ENCODE measurements at regions not wholly inside any gene's neighbourhood (a gene's known extent, or its start where the extent isn't known, plus 50 kb on each side); places are given as distances from the start of the nearest gene placed in this dataset.

- Histone ChIP-seq H3K4me1 (peaks cover 0 to 19% (median 9%) of the 10 kb centered on the region in 3 donors), H3K27me3 (no peaks in the 10 kb centered on the region), H3K4me3 (no peak overlapping the region), H3K9me3 (no peaks in the 10 kb centered on the region), H3K27ac (no peak overlapping the region), H3K36me3 (no peaks in the 10 kb centered on the region)
- no peak for ATAC-seq
- WGBS, 2 donors (ENCODE audit: low coverage in 1 of 2), result 67 to 88% methylated on average over 1 of the region's 1 CpG
- TF ChIP-seq CTCF (IDR thresholded peaks at IDR 0.05) (no peak), POLR2A (IDR thresholded peaks at IDR 0.05) (no peak), EP300 (IDR thresholded peaks at IDR 0.05) (no peak), POLR2AphosphoS5 (IDR thresholded peaks at IDR 0.05) (no peak)
Measured at GRCh38 chr1:30201015-30201414, 522.4 kb downstream of the MATN1 start.

- Histone ChIP-seq H3K36me3 (no peaks in the 10 kb centered on the region), H3K9me3 (no peaks in the 10 kb centered on the region), H3K27ac (no peak overlapping the region), H3K27me3 (no peaks in the 10 kb centered on the region), H3K4me3 (no peak overlapping the region), H3K4me1 (peaks cover 0 to 19% (median 9%) of the 10 kb centered on the region in 3 donors)
- no CpG with 5 or more reads among the region's 1 CpG for WGBS, 2 donors (ENCODE audit: low coverage in 1 of 2)
- TF ChIP-seq CTCF (IDR thresholded peaks at IDR 0.05) (no peak), POLR2AphosphoS5 (IDR thresholded peaks at IDR 0.05) (no peak), EP300 (IDR thresholded peaks at IDR 0.05) (no peak), POLR2A (IDR thresholded peaks at IDR 0.05) (no peak)
- ATAC-seq, result no peak
Measured at GRCh38 chr1:30200161-30200560, 523.2 kb downstream of the MATN1 start.

GRCh38 chr1:30199563-30199962, 523.8 kb downstream of the MATN1 start:
- H3K27ac ChIP-seq, result no peak overlapping the region
- WGBS, 2 donors (ENCODE audit: low coverage in 1 of 2), result 80% methylated on average over 1 of the region's 8 CpGs; no CpG with 5 or more reads in 1 of the 2 donors
- ATAC-seq, result no peak
- peaks cover 0 to 19% (median 9%) of the 10 kb centered on the region in 3 donors for H3K4me1 ChIP-seq
- H3K9me3 ChIP-seq, result no peaks in the 10 kb centered on the region
- no peak overlapping the region for H3K4me3 ChIP-seq
- no peaks in the 10 kb centered on the region for H3K36me3 ChIP-seq
- H3K27me3 ChIP-seq, result no peaks in the 10 kb centered on the region
- TF ChIP-seq CTCF (IDR thresholded peaks at IDR 0.05), result no peak

- no peak overlapping the region for H3K4me3 ChIP-seq
- no peaks in the 10 kb centered on the region for H3K36me3 ChIP-seq
- H3K4me1 ChIP-seq, result peaks cover 0 to 19% (median 9%) of the 10 kb centered on the region in 3 donors
- TF ChIP-seq CTCF (IDR thresholded peaks at IDR 0.05) (no peak), POLR2AphosphoS5 (IDR thresholded peaks at IDR 0.05) (no peak), POLR2A (IDR thresholded peaks at IDR 0.05) (no peak), EP300 (IDR thresholded peaks at IDR 0.05) (no peak)
- H3K27me3 ChIP-seq, result no peaks in the 10 kb centered on the region
- no peak overlapping the region for H3K27ac ChIP-seq
- H3K9me3 ChIP-seq, result no peaks in the 10 kb centered on the region
- 62% methylated on average over 3 of the region's 6 CpGs; no CpG with 5 or more reads in 1 of the 2 donors for WGBS, 2 donors (ENCODE audit: low coverage in 1 of 2)
- ATAC-seq, result no peak
Measured at GRCh38 chr1:30198795-30199403, 524.5 kb downstream of the MATN1 start.

- WGBS, 2 donors (ENCODE audit: low coverage in 1 of 2), result 88 to 100% methylated on average over 1 to 2 of the region's 2 CpGs
- Histone ChIP-seq H3K4me1 (peaks cover 0 to 19% (median 9%) of the 10 kb centered on the region in 3 donors), H3K27me3 (no peaks in the 10 kb centered on the region), H3K4me3 (no peak overlapping the region), H3K27ac (no peak overlapping the region), H3K9me3 (no peaks in the 10 kb centered on the region), H3K36me3 (no peaks in the 10 kb centered on the region)
- no peak for ATAC-seq
- TF ChIP-seq EP300 (IDR thresholded peaks at IDR 0.05) (no peak), POLR2A (IDR thresholded peaks at IDR 0.05) (no peak), CTCF (IDR thresholded peaks at IDR 0.05) (no peak), POLR2AphosphoS5 (IDR thresholded peaks at IDR 0.05) (no peak)
Measured at GRCh38 chr1:30198451-30198760, 525.0 kb downstream of the MATN1 start.
